Activated naive CD4-positive, alpha-beta T cell treated with anti-CD3 and anti-CD28 coated beads, Interleukin-2, amount 50 U/mL, for 24 hours (primary cell): ENCODE measurements at regions not wholly inside any gene's neighbourhood (a gene's known extent, or its start where the extent isn't known, plus 50 kb on each side); places are given as distances from the start of the nearest gene placed in this dataset.

Experiments
- H3K27ac Mint-ChIP-seq: one replicate; pipeline ENCODE4 v1.8.0; 2021; ENCODE audit warnings: mild to moderate bottlenecking, mixed read lengths
- H3K27me3 Mint-ChIP-seq: one replicate; pipeline ENCODE4 v1.8.0; 2021; ENCODE audit warnings: mixed read lengths
- H3K36me3 Mint-ChIP-seq: one replicate; pipeline ENCODE4 v1.8.0; 2021; ENCODE audit warnings: mixed read lengths
- H3K4me1 Mint-ChIP-seq: one replicate; pipeline ENCODE4 v1.8.0; 2021; ENCODE audit warnings: mixed read lengths
- H3K4me3 Mint-ChIP-seq: one replicate; pipeline ENCODE4 v1.8.0; 2021; ENCODE audit warnings: mild to moderate bottlenecking, mixed read lengths
- H3K9me3 Mint-ChIP-seq: one replicate; pipeline ENCODE4 v1.8.0; 2021; ENCODE audit warnings: mixed read lengths

- no peaks in the 10 kb centered on the region for H3K4me1 Mint-ChIP-seq
These were observed 1281.8 kb upstream of the MAP3K7 start for GRCh38 chr6:91868539-91869202.

GRCh38 chr6:91865889-91866288 is 1279.0 kb upstream of the MAP3K7 start:
- peaks cover 7% of the 10 kb centered on the region for H3K9me3 Mint-ChIP-seq

More at GRCh38 chr6:91868539-91869202, 1281.8 kb upstream of the MAP3K7 start:
- peaks cover 7% of the 10 kb centered on the region for H3K9me3 Mint-ChIP-seq
- H3K36me3 Mint-ChIP-seq = no peaks in the 10 kb centered on the region
- no peaks in the 10 kb centered on the region for H3K27me3 Mint-ChIP-seq
- H3K4me3 Mint-ChIP-seq = no peak overlapping the region
- no peak overlapping the region for H3K27ac Mint-ChIP-seq

GRCh38 chr6:91864911-91865310 is 1278.0 kb upstream of the MAP3K7 start:
- peaks cover 7% of the 10 kb centered on the region for H3K9me3 Mint-ChIP-seq
- no peaks in the 10 kb centered on the region for H3K36me3 Mint-ChIP-seq
- H3K4me3 Mint-ChIP-seq = no peak overlapping the region
- H3K4me1 Mint-ChIP-seq = no peaks in the 10 kb centered on the region
- no peak overlapping the region for H3K27ac Mint-ChIP-seq
- no peaks in the 10 kb centered on the region for H3K27me3 Mint-ChIP-seq

More at GRCh38 chr6:91865889-91866288, 1279.0 kb upstream of the MAP3K7 start:
- H3K27me3 Mint-ChIP-seq = no peaks in the 10 kb centered on the region
- H3K36me3 Mint-ChIP-seq = no peaks in the 10 kb centered on the region
- no peak overlapping the region for H3K4me3 Mint-ChIP-seq
- H3K4me1 Mint-ChIP-seq = no peaks in the 10 kb centered on the region
- H3K27ac Mint-ChIP-seq = no peak overlapping the region

- H3K36me3 Mint-ChIP-seq = no peaks in the 10 kb centered on the region
These were observed 1273.9 kb upstream of the MAP3K7 start for GRCh38 chr6:91860541-91861335.

GRCh38 chr6:91852252-91852651 is 1265.4 kb upstream of the MAP3K7 start:
- Mint-ChIP-seq H3K27ac (no peak overlapping the region), H3K4me3 (no peak overlapping the region), H3K4me1 (no peaks in the 10 kb centered on the region), H3K9me3 (no peaks in the 10 kb centered on the region), H3K36me3 (no peaks in the 10 kb centered on the region), H3K27me3 (no peaks in the 10 kb centered on the region)

More at GRCh38 chr6:91860541-91861335, 1273.9 kb upstream of the MAP3K7 start:
- H3K27me3 Mint-ChIP-seq = no peaks in the 10 kb centered on the region
- no peaks in the 10 kb centered on the region for H3K9me3 Mint-ChIP-seq
- H3K27ac Mint-ChIP-seq = no peak overlapping the region
- H3K4me3 Mint-ChIP-seq = no peak overlapping the region
- no peaks in the 10 kb centered on the region for H3K4me1 Mint-ChIP-seq

GRCh38 chr6:91834813-91835212 is 1247.9 kb upstream of the MAP3K7 start:
- Mint-ChIP-seq H3K27me3 (no peaks in the 10 kb centered on the region), H3K4me3 (no peak overlapping the region), H3K4me1 (no peaks in the 10 kb centered on the region), H3K36me3 (no peaks in the 10 kb centered on the region), H3K9me3 (peaks cover 5% of the 10 kb centered on the region), H3K27ac (no peak overlapping the region)

- no peaks in the 10 kb centered on the region for H3K36me3 Mint-ChIP-seq
- H3K27me3 Mint-ChIP-seq = no peaks in the 10 kb centered on the region
- H3K4me3 Mint-ChIP-seq = no peak overlapping the region
- no peak overlapping the region for H3K27ac Mint-ChIP-seq
- peaks cover 5% of the 10 kb centered on the region for H3K9me3 Mint-ChIP-seq
- H3K4me1 Mint-ChIP-seq = no peaks in the 10 kb centered on the region
These were observed 1240.3 kb upstream of the MAP3K7 start for GRCh38 chr6:91827151-91827550.

GRCh38 chr6:91826128-91826527 is 1239.3 kb upstream of the MAP3K7 start:
- H3K27me3 Mint-ChIP-seq = no peaks in the 10 kb centered on the region
- no peaks in the 10 kb centered on the region for H3K36me3 Mint-ChIP-seq
- H3K27ac Mint-ChIP-seq = no peak overlapping the region
- H3K9me3 Mint-ChIP-seq = peaks cover 5% of the 10 kb centered on the region
- H3K4me3 Mint-ChIP-seq = no peak overlapping the region
- no peaks in the 10 kb centered on the region for H3K4me1 Mint-ChIP-seq

- Mint-ChIP-seq H3K36me3 (no peaks in the 10 kb centered on the region), H3K4me1 (no peaks in the 10 kb centered on the region), H3K27me3 (no peaks in the 10 kb centered on the region), H3K4me3 (no peak overlapping the region), H3K9me3 (no peaks in the 10 kb centered on the region), H3K27ac (no peak overlapping the region)
These were observed 1237.5 kb upstream of the MAP3K7 start for GRCh38 chr6:91824331-91824730.

GRCh38 chr6:91822581-91822980 is 1235.7 kb upstream of the MAP3K7 start:
- Mint-ChIP-seq H3K36me3 (no peaks in the 10 kb centered on the region), H3K27me3 (no peaks in the 10 kb centered on the region), H3K4me1 (no peaks in the 10 kb centered on the region), H3K9me3 (peaks cover 8% of the 10 kb centered on the region), H3K4me3 (no peak overlapping the region), H3K27ac (no peak overlapping the region)

GRCh38 chr6:91816335-91816734 is 1229.5 kb upstream of the MAP3K7 start:
- H3K36me3 Mint-ChIP-seq = no peaks in the 10 kb centered on the region
- H3K27me3 Mint-ChIP-seq = no peaks in the 10 kb centered on the region
- H3K4me1 Mint-ChIP-seq = no peaks in the 10 kb centered on the region
- H3K9me3 Mint-ChIP-seq = peaks cover 12% of the 10 kb centered on the region
- no peak overlapping the region for H3K4me3 Mint-ChIP-seq
- H3K27ac Mint-ChIP-seq = no peak overlapping the region

GRCh38 chr6:91813641-91814040 is 1226.8 kb upstream of the MAP3K7 start:
- Mint-ChIP-seq H3K9me3 (peaks cover 11% of the 10 kb centered on the region), H3K27ac (no peak overlapping the region), H3K4me1 (no peaks in the 10 kb centered on the region), H3K36me3 (no peaks in the 10 kb centered on the region), H3K27me3 (no peaks in the 10 kb centered on the region), H3K4me3 (no peak overlapping the region)

GRCh38 chr6:91812596-91813274 is 1225.9 kb upstream of the MAP3K7 start:
- Mint-ChIP-seq H3K27me3 (no peaks in the 10 kb centered on the region), H3K4me3 (no peak overlapping the region), H3K4me1 (no peaks in the 10 kb centered on the region), H3K36me3 (no peaks in the 10 kb centered on the region), H3K9me3 (peaks cover 5% of the 10 kb centered on the region), H3K27ac (no peak overlapping the region)

GRCh38 chr6:91804981-91805380 is 1218.1 kb upstream of the MAP3K7 start:
- Mint-ChIP-seq H3K27me3 (no peaks in the 10 kb centered on the region), H3K36me3 (no peaks in the 10 kb centered on the region), H3K4me3 (no peak overlapping the region), H3K4me1 (no peaks in the 10 kb centered on the region), H3K27ac (no peak overlapping the region), H3K9me3 (no peaks in the 10 kb centered on the region)

GRCh38 chr6:91802431-91802830 is 1215.6 kb upstream of the MAP3K7 start:
- Mint-ChIP-seq H3K4me1 (no peaks in the 10 kb centered on the region), H3K36me3 (no peaks in the 10 kb centered on the region), H3K27ac (no peak overlapping the region), H3K9me3 (no peaks in the 10 kb centered on the region), H3K4me3 (no peak overlapping the region), H3K27me3 (no peaks in the 10 kb centered on the region)

- Mint-ChIP-seq H3K27me3 (no peaks in the 10 kb centered on the region), H3K36me3 (no peaks in the 10 kb centered on the region), H3K4me3 (no peak overlapping the region), H3K27ac (no peak overlapping the region), H3K9me3 (peaks cover 8% of the 10 kb centered on the region), H3K4me1 (no peaks in the 10 kb centered on the region)
These were observed 1209.7 kb upstream of the MAP3K7 start for GRCh38 chr6:91796603-91797002.
